ENCODE measurements at regions not wholly inside any gene's neighbourhood (a gene's known extent, or its start where the extent isn't known, plus 50 kb on each side); places are given as distances from the start of the nearest gene placed in this dataset.

- TF ChIP-seq CTCF (IDR thresholded peaks at IDR 0.05) (no peak), POLR2A (IDR thresholded peaks at IDR 0.05) (no peak)
These were observed 1248.7 kb downstream of the FSCB start for GRCh38 chr14:43258396-43258795.
